Right lobe of liver (tissue), 4 donors: ENCODE measurements at regions not wholly inside any gene's neighbourhood (a gene's known extent, or its start where the extent isn't known, plus 50 kb on each side); places are given as distances from the start of the nearest gene placed in this dataset.

Experiments used
- POLR2A ChIP-seq: fragments of 450-650 bp; IDR thresholded peaks from one replicate; pipeline ENCODE4 v1.6.1; 2017; ENCODE audit warnings: antibody characterized with exemption, mild to moderate bottlenecking
- TF ChIP-seq, protein P1 (sequence below), 4 donors: fragments of 200-600 bp in 3 of 4; fragments of 450-650 bp in 1 of 4; IDR thresholded peaks; one replicate each; pipeline versions ENCODE4 v1.5.1 to v1.8.0; 2016 to 2022; ENCODE audit warnings: antibody characterized with exemption in 4 of 4, mild to moderate bottlenecking in 2 of 4
- donor health status: DM: no; HTN: no; CAD: no.
- donor health status: DM: no; HTN: no; CAD: no.
- donor health status: DM: no; HTN: yes; CAD: no.

DNA sequence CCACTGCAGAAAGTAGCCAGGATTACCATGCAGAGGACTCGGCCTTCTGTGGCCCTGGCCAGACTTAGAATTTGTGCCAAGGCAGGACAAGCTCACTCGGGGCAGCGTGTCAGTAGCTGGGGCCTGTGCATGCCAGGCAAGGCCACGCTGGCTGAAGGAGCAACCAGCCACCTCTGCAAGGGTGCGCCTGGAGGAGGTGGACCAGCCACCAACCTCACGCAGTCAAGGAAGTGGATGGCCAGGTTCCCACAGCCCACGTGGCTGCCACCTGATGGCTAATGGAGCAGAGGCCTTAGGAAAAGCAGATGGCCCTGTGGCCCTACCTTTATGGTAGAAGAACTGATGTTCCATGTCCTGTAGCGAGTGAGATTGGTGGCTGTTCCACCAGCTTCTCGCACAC, 107.9 kb downstream of the CCDC74A start:
- TF ChIP-seq, protein P1, sequence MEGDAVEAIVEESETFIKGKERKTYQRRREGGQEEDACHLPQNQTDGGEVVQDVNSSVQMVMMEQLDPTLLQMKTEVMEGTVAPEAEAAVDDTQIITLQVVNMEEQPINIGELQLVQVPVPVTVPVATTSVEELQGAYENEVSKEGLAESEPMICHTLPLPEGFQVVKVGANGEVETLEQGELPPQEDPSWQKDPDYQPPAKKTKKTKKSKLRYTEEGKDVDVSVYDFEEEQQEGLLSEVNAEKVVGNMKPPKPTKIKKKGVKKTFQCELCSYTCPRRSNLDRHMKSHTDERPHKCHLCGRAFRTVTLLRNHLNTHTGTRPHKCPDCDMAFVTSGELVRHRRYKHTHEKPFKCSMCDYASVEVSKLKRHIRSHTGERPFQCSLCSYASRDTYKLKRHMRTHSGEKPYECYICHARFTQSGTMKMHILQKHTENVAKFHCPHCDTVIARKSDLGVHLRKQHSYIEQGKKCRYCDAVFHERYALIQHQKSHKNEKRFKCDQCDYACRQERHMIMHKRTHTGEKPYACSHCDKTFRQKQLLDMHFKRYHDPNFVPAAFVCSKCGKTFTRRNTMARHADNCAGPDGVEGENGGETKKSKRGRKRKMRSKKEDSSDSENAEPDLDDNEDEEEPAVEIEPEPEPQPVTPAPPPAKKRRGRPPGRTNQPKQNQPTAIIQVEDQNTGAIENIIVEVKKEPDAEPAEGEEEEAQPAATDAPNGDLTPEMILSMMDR (IDR thresholded peaks at IDR 0.05): no peak
- no peak for TF ChIP-seq POLR2A
